BE2C (cell line): ENCODE measurements at regions not wholly inside any gene's neighbourhood (a gene's known extent, or its start where the extent isn't known, plus 50 kb on each side); places are given as distances from the start of the nearest gene placed in this dataset.

ENCODE experiments used
- DNase-seq: peaks from one replicate; pipeline ENCODE4 v3.0.0-alpha.2; 2020
- H3K27me3 ChIP-seq: fragments of 250-450 bp; sonication (Bioruptor Pico); 2 replicates; pipeline ENCODE4 v1.5.1; 2020; ENCODE audit warnings: mild to moderate bottlenecking
- H3K36me3 ChIP-seq: fragments of 250-450 bp; sonication (Bioruptor Pico); 2 replicates; pipeline ENCODE4 v1.5.1; 2020; ENCODE audit warnings: mild to moderate bottlenecking
- H3K4me1 ChIP-seq: fragments of 250-450 bp; sonication (Bioruptor Pico); 2 replicates; pipeline ENCODE4 v1.5.1; 2020
- H3K4me3 ChIP-seq: 2 replicates; pipeline ENCODE4 v1.5.1; 2011; ENCODE audit warnings: low read depth, low read length
- H3K9me3 ChIP-seq: fragments of 250-450 bp; sonication (Bioruptor Pico); 2 replicates; pipeline ENCODE4 v1.5.1; 2020
- CTCF ChIP-seq: IDR thresholded peaks from 2 replicates; pipeline ENCODE4 v1.5.1; 2012; ENCODE audit warnings: mild to moderate bottlenecking, low read depth, low read length

- H3K36me3 ChIP-seq: no peaks in the 10 kb centered on the region
- no peak for DNase-seq
- H3K27me3 ChIP-seq: no peaks in the 10 kb centered on the region
- no peak for TF ChIP-seq CTCF
- no peaks in the 10 kb centered on the region for H3K9me3 ChIP-seq
- no peak overlapping the region for H3K4me3 ChIP-seq
- H3K4me1 ChIP-seq: no peaks in the 10 kb centered on the region
Observed at GRCh38 chr5:84524491-84524890, 139.8 kb upstream of the EDIL3 start.

- no peak overlapping the region for H3K4me3 ChIP-seq
- no peaks in the 10 kb centered on the region for H3K9me3 ChIP-seq
- no peak for TF ChIP-seq CTCF
- no peaks in the 10 kb centered on the region for H3K36me3 ChIP-seq
- H3K27me3 ChIP-seq: no peaks in the 10 kb centered on the region
- H3K4me1 ChIP-seq: no peaks in the 10 kb centered on the region
- DNase-seq: no peak
Observed at GRCh38 chr5:84518862-84519261, 134.2 kb upstream of the EDIL3 start.

- Histone ChIP-seq H3K4me3 (no peak overlapping the region), H3K36me3 (no peaks in the 10 kb centered on the region), H3K27me3 (no peaks in the 10 kb centered on the region), H3K4me1 (no peaks in the 10 kb centered on the region), H3K9me3 (no peaks in the 10 kb centered on the region)
- TF ChIP-seq CTCF: no peak
- no peak for DNase-seq
Observed at GRCh38 chr5:84518370-84518769, 133.7 kb upstream of the EDIL3 start.

GRCh38 chr5:84506625-84507024 is 121.9 kb upstream of the EDIL3 start:
- no peak overlapping the region for H3K4me3 ChIP-seq
- no peaks in the 10 kb centered on the region; the same call in 1 of the 2 replicates for H3K9me3 ChIP-seq
- H3K4me1 ChIP-seq: no peaks in the 10 kb centered on the region
- no peaks in the 10 kb centered on the region for H3K27me3 ChIP-seq
- no peaks in the 10 kb centered on the region for H3K36me3 ChIP-seq
- TF ChIP-seq CTCF: no peak
- no peak for DNase-seq

- Histone ChIP-seq H3K36me3 (no peaks in the 10 kb centered on the region), H3K27me3 (no peaks in the 10 kb centered on the region), H3K4me1 (peaks cover 5% of the 10 kb centered on the region; the same call in 1 of the 2 replicates), H3K4me3 (no peak overlapping the region), H3K9me3 (no peaks in the 10 kb centered on the region)
- TF ChIP-seq CTCF: no peak
- DNase-seq: no peak
Observed at GRCh38 chr5:84494453-84494852, 109.8 kb upstream of the EDIL3 start.

- no peaks in the 10 kb centered on the region for H3K9me3 ChIP-seq
- H3K4me3 ChIP-seq: no peak overlapping the region
- no peak for TF ChIP-seq CTCF
- no peaks in the 10 kb centered on the region for H3K4me1 ChIP-seq
- H3K36me3 ChIP-seq: no peaks in the 10 kb centered on the region
- no peaks in the 10 kb centered on the region for H3K27me3 ChIP-seq
- DNase-seq: no peak
Observed at GRCh38 chr5:84487963-84488362, 103.3 kb upstream of the EDIL3 start.
